ENCODE measurements at regions not wholly inside any gene's neighbourhood (a gene's known extent, or its start where the extent isn't known, plus 50 kb on each side); places are given as distances from the start of the nearest gene placed in this dataset.

DNA sequence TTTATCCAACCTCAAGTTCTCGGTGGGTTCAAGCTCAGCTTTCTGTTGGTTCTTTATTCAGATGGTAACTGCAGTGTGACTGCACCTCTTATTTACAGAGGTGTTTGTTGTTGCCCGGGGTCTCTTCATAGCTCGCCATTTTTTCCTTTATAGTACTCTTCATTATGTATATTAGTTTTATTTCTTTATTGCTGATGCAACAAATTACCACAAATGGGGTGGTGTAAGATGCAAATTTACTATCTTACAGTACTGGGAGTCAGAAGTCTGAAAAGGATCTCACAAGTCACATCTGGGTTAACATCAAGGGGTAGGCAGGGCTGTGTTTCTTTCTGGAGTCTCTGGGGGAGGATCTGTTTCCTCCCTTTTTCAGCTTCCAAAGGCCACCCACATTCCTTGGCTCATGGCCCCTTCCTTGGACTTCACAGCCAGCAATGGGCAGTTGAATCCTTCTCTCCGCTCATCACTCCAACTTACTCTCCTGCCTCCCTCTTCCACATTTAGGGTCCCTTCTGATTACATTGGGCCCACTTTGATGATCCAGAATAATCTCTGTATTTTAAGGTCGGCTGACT lies 241.2 kb downstream of the HAPSTR1 start:
- TF ChIP-seq, protein P1, sequence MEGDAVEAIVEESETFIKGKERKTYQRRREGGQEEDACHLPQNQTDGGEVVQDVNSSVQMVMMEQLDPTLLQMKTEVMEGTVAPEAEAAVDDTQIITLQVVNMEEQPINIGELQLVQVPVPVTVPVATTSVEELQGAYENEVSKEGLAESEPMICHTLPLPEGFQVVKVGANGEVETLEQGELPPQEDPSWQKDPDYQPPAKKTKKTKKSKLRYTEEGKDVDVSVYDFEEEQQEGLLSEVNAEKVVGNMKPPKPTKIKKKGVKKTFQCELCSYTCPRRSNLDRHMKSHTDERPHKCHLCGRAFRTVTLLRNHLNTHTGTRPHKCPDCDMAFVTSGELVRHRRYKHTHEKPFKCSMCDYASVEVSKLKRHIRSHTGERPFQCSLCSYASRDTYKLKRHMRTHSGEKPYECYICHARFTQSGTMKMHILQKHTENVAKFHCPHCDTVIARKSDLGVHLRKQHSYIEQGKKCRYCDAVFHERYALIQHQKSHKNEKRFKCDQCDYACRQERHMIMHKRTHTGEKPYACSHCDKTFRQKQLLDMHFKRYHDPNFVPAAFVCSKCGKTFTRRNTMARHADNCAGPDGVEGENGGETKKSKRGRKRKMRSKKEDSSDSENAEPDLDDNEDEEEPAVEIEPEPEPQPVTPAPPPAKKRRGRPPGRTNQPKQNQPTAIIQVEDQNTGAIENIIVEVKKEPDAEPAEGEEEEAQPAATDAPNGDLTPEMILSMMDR (IDR thresholded peaks at IDR 0.05; ENCODE audit: low read depth, low read length): no peak
- TF ChIP-seq POLR2A (IDR thresholded peaks at IDR 0.05; ENCODE audit: extremely low read depth, insufficient read length): no peak

Data from NB4 (cell line).